Type B pancreatic cell (in vitro differentiated cells): ENCODE measurements at regions not wholly inside any gene's neighbourhood (a gene's known extent, or its start where the extent isn't known, plus 50 kb on each side); places are given as distances from the start of the nearest gene placed in this dataset.
"Not testable (repeated sequence)": the region's sequence is repeated elsewhere in the genome, so short reads cannot be mapped to it uniquely, and the experiment has no call there.

Experiments
- DNase-seq: peaks from one replicate; pipeline ENCODE4 v3.0.0; 2021; ENCODE audit warnings: mixed read lengths; ENCODE audit not compliant: unreplicated experiment; ENCODE audit errors: extremely low spot score
- H3K27ac Mint-ChIP-seq: 2 replicates; pipeline ENCODE4 v1.8.0; 2021; ENCODE audit warnings: mild to moderate bottlenecking, mixed read lengths
- H3K27me3 Mint-ChIP-seq: 2 replicates; pipeline ENCODE4 v1.8.0; 2021; ENCODE audit warnings: mixed read lengths
- H3K36me3 Mint-ChIP-seq: 2 replicates; pipeline ENCODE4 v1.8.0; 2021; ENCODE audit warnings: mixed read lengths
- H3K4me1 Mint-ChIP-seq: one replicate; pipeline ENCODE4 v1.8.0; 2021; ENCODE audit warnings: mixed read lengths; ENCODE audit not compliant: unreplicated experiment
- H3K4me3 Mint-ChIP-seq: 2 replicates; pipeline ENCODE4 v1.8.0; 2021; ENCODE audit warnings: mild to moderate bottlenecking, mixed read lengths
- H3K9me3 Mint-ChIP-seq: 2 replicates; pipeline ENCODE4 v1.8.0; 2021; ENCODE audit warnings: mixed read lengths
- CTCF ChIP-seq: fragments of 200-600 bp; sonication (generic); conservative IDR thresholded peaks from 2 replicates; pipeline ENCODE4 v1.5.0; 2021; ENCODE audit warnings: antibody characterized with exemption, mild to moderate bottlenecking

DNA sequence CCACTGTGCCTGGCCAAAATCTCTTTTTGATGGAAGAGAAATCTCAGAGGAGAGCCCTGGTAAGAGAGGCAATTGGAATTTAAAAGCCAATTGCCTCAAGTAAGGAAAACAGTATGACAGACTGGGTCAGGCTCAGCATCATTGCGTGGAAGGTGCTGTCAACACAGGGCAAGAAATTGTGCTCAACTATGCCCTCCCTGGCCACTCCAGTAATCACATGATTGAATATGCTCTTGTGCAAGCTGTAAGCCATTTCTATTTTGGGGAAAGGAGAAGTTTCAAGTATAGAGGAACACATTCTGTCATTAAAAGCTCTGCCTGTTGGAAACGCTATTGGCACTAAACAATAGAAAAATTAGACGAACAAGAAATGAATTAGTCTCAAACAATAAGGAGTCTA is 1127.7 kb downstream of the REEP3 start:
- Mint-ChIP-seq H3K9me3 (no peaks in the 10 kb centered on the region), H3K36me3 (no peaks in the 10 kb centered on the region), H3K27ac (no peak overlapping the region), H3K4me1 (no peaks in the 10 kb centered on the region), H3K4me3 (no peak overlapping the region), H3K27me3 (peaks cover 3% of the 10 kb centered on the region)
- peak; percentile 36 for TF ChIP-seq CTCF
- DNase-seq, result no peak

- Mint-ChIP-seq H3K4me1 (no peaks in the 10 kb centered on the region), H3K9me3 (no peaks in the 10 kb centered on the region), H3K27ac (no peak overlapping the region), H3K27me3 (no peaks in the 10 kb centered on the region), H3K36me3 (no peaks in the 10 kb centered on the region), H3K4me3 (no peak overlapping the region)
- DNase-seq, result no peak
- TF ChIP-seq CTCF, result no peak
Observed at GRCh38 chr10:64658528-64658927, 1137.3 kb downstream of the REEP3 start.

- Mint-ChIP-seq H3K4me1 (no peaks in the 10 kb centered on the region), H3K4me3 (no peak overlapping the region), H3K9me3 (no peaks in the 10 kb centered on the region), H3K27ac (no peak overlapping the region), H3K27me3 (no peaks in the 10 kb centered on the region), H3K36me3 (no peaks in the 10 kb centered on the region)
- no peak for TF ChIP-seq CTCF
- no peak for DNase-seq
Observed at GRCh38 chr10:64659311-64659710, 1138.1 kb downstream of the REEP3 start.

GRCh38 chr10:64682043-64682442 is 1160.8 kb downstream of the REEP3 start:
- TF ChIP-seq CTCF, result no peak
- Mint-ChIP-seq H3K36me3 (no peaks in the 10 kb centered on the region), H3K9me3 (no peaks in the 10 kb centered on the region), H3K4me3 (no peak overlapping the region), H3K4me1 (no peaks in the 10 kb centered on the region), H3K27me3 (no peaks in the 10 kb centered on the region), H3K27ac (no peak overlapping the region)
- DNase-seq, result no peak

DNA sequence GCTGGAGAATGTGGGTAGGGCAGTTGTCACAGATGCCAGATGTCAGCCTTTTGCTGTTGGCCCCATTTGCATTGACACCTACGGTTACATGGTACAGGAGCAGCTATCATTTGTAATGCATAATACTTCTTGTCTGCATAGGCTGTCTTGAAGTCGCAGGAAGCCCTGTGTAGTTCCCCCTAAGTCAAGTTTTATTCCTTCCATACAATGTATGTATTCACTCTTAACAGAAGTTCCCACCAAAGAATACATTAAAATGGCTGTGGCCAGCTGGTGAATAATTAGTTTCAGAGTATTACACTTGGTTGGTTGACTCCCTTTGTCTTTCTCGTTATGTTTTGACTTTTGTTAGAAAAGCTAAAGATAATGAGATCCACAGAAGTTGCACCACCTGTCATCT is 1169.0 kb downstream of the REEP3 start:
- no peak overlapping the region for H3K4me3 Mint-ChIP-seq
- DNase-seq, result no peak
- no peak for TF ChIP-seq CTCF
- H3K36me3 Mint-ChIP-seq, result no peaks in the 10 kb centered on the region
- no peaks in the 10 kb centered on the region for H3K9me3 Mint-ChIP-seq
- H3K4me1 Mint-ChIP-seq, result no peaks in the 10 kb centered on the region
- H3K27ac Mint-ChIP-seq, result no peak overlapping the region
- H3K27me3 Mint-ChIP-seq, result no peaks in the 10 kb centered on the region

DNA sequence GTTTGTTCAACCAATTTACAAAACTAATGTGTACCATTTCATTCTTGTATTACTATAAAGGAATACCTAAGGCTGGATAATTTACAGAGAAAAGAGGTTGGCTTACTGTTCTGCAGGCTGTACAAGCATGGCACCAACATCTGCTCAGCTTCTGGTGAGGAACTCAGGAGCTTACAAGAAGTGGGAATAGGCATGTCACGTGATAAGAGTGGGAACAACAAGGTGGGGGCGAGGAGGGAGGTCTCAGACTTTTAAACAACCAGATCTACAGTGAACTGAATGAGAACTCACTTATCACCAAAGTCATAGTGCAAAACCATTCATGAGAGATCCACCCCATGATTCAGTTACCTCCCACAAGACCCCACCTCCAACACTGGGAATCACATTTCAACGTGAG is 1178.0 kb downstream of the REEP3 start:
- no peak for TF ChIP-seq CTCF
- Mint-ChIP-seq H3K4me1 (no peaks in the 10 kb centered on the region), H3K27ac (no peak overlapping the region), H3K4me3 (no peak overlapping the region), H3K9me3 (no peaks in the 10 kb centered on the region), H3K27me3 (no peaks in the 10 kb centered on the region), H3K36me3 (no peaks in the 10 kb centered on the region)
- DNase-seq, result no peak

DNA sequence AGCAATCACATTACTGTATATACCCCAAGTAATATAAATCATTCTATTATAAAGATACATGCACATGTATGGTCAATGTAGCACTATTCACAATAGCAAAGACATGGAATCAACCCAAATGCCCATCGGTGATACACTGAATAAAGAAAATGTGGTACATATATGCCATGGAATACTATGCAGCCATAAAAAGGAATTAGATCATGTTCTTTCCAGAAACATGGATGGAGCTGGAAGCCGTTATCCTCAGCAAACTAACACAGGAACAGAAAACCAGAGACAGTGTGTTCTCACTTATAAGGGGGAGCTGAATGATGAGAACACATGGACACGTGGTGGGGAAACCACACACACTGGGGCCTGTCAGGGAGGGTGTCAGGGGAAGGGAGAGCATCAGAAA is 1180.9 kb downstream of the REEP3 start:
- not testable (repeated sequence) for H3K9me3 Mint-ChIP-seq, H3K27ac Mint-ChIP-seq, H3K27me3 Mint-ChIP-seq, DNase-seq, H3K4me3 Mint-ChIP-seq, H3K4me1 Mint-ChIP-seq, H3K36me3 Mint-ChIP-seq
